OCI-LY7 (cell line): ENCODE measurements at regions not wholly inside any gene's neighbourhood (a gene's known extent, or its start where the extent isn't known, plus 50 kb on each side); places are given as distances from the start of the nearest gene placed in this dataset.

ENCODE experiments used
- BruUV-seq: library from RNA; stranded (reverse); fragments of 400-500 nt; replicated peaks from 2 replicates; lab custom pipeline; 2021; lab: Mats Ljungman, UMichigan
- CTCF ChIA-PET: fragments of 300-600 bp; sonication (Branson Sonifier 250); formaldehyde crosslinking; loops from one replicate; lab custom pipeline; 2022; ENCODE audit warnings: antibody characterized with exemption; ENCODE audit not compliant: unreplicated experiment; lab: Charles Lee
- POLR2A ChIA-PET: fragments of 300-600 bp; sonication (Branson Sonifier 250); formaldehyde crosslinking; loops from one replicate; lab custom pipeline; 2022; ENCODE audit warnings: antibody characterized with exemption; lab: Charles Lee
- DNase-seq: peaks from one replicate; pipeline ENCODE4 v3.0.0-alpha.2; 2015; ENCODE audit warnings: low spot score
- H2AFZ ChIP-seq: fragments of 200-600 bp; sonication (generic), shearing (Covaris generic); 2 replicates; pipeline ENCODE4 v1.6.1; 2014; ENCODE audit warnings: mild to moderate bottlenecking, antibody characterized with exemption, low read length, moderate library complexity
- H3K27ac ChIP-seq: fragments of 200-600 bp; sonication (generic); 2 replicates; pipeline ENCODE4 v1.5.1; 2014; ENCODE audit warnings: mixed run types, low read depth, mild to moderate bottlenecking, moderate library complexity, low read length, inconsistent platforms; ENCODE audit not compliant: poor library complexity, severe bottlenecking
- H3K36me3 ChIP-seq: fragments of 200-600 bp; sonication (generic); 2 replicates; pipeline ENCODE4 v1.6.1; 2014; ENCODE audit warnings: mild to moderate bottlenecking, antibody characterized with exemption, low read length, moderate library complexity, mixed read lengths; ENCODE audit not compliant: insufficient read depth
- H3K4me1 ChIP-seq: fragments of 200-600 bp; sonication (generic); 2 replicates; pipeline ENCODE4 v1.5.1; 2014; ENCODE audit warnings: mild to moderate bottlenecking, low read length; ENCODE audit not compliant: insufficient read depth, poor library complexity, severe bottlenecking
- H3K4me2 ChIP-seq: fragments of 200-600 bp; sonication (generic); 2 replicates; pipeline ENCODE4 v1.6.1; 2014; ENCODE audit warnings: mild to moderate bottlenecking, low read length
- H3K4me3 ChIP-seq: fragments of 200-600 bp; sonication (generic); 2 replicates; pipeline ENCODE4 v1.5.1; 2014; ENCODE audit warnings: mild to moderate bottlenecking, low read depth, low read length; ENCODE audit not compliant: poor library complexity, severe bottlenecking
- H3K79me2 ChIP-seq: fragments of 200-600 bp; sonication (generic); 2 replicates; pipeline ENCODE4 v1.6.1; 2016; ENCODE audit warnings: low read depth, mild to moderate bottlenecking, low read length, moderate library complexity, mixed read lengths; ENCODE audit not compliant: insufficient read depth
- H3K9me2 ChIP-seq: fragments of 200-600 bp; sonication (generic); 2 replicates; pipeline ENCODE4 v1.6.1; 2016; ENCODE audit warnings: mild to moderate bottlenecking, low read length, mixed read lengths; ENCODE audit not compliant: insufficient read depth
- H3K9me3 ChIP-seq: fragments of 200-600 bp; sonication (generic); 2 replicates; pipeline ENCODE4 v1.6.1; 2014; ENCODE audit warnings: mild to moderate bottlenecking, mixed run types, low read length, mixed read lengths
- H4K20me1 ChIP-seq: fragments of 200-600 bp; sonication (generic); 2 replicates; pipeline ENCODE4 v1.6.1; 2014; ENCODE audit warnings: mild to moderate bottlenecking, antibody characterized with exemption, low read length, moderate library complexity, mixed read lengths; ENCODE audit not compliant: insufficient read depth
- CTCF ChIP-seq: fragments of 200-600 bp; sonication (generic); conservative IDR thresholded peaks from 2 replicates; pipeline ENCODE4 v1.5.1; 2014; ENCODE audit warnings: mild to moderate bottlenecking, antibody characterized with exemption, low read length, moderate library complexity, mixed read lengths
- EZH2phosphoT487 ChIP-seq: fragments of 200-600 bp; sonication (generic); IDR thresholded peaks from 2 replicates; pipeline ENCODE4 v1.6.1; 2018; ENCODE audit warnings: low read depth, borderline replicate concordance, mild to moderate bottlenecking, mixed run types, antibody characterized with exemption, low read length, moderate library complexity, mixed read lengths
- intact Hi-C: fragments of 100-400 bp; cut with micrococcal nuclease; formaldehyde crosslinking; loops from one replicate; pipeline ENCODE4 v1.10.0; 2022; ENCODE audit not compliant: unreplicated experiment

- Histone ChIP-seq H3K4me1 (peaks cover 12% of the 10 kb centered on the region), H3K79me2 (no peaks in the 10 kb centered on the region), H4K20me1 (no peaks in the 10 kb centered on the region), H3K4me2 (no peak overlapping the region), H3K36me3 (peaks cover 24% of the 10 kb centered on the region), H3K27ac (no peak overlapping the region), H3K9me2 (no peaks in the 10 kb centered on the region), H3K4me3 (no peak overlapping the region), H3K9me3 (no peaks in the 10 kb centered on the region), H2AFZ (no peak overlapping the region)
- no peak for DNase-seq
- TF ChIP-seq EZH2phosphoT487 (no peak), CTCF (no peak)
- ChIA-PET POLR2A (no interaction called here), CTCF (no interaction called here)
- intact Hi-C loops: no loop called here
- BruUV-seq: TSS peak; percentile 29
Observed at GRCh38 chr11:66789097-66789890, 53.9 kb upstream of the RCE1 start.

- Histone ChIP-seq H2AFZ (no peak overlapping the region), H4K20me1 (no peaks in the 10 kb centered on the region), H3K4me2 (no peak overlapping the region), H3K79me2 (no peaks in the 10 kb centered on the region), H3K9me3 (no peaks in the 10 kb centered on the region), H3K36me3 (peaks cover 24% of the 10 kb centered on the region), H3K27ac (no peak overlapping the region), H3K4me3 (no peak overlapping the region), H3K4me1 (peaks cover 12% of the 10 kb centered on the region), H3K9me2 (no peaks in the 10 kb centered on the region)
- ChIA-PET CTCF (no interaction called here), POLR2A (interaction anchor here (0.5 to 1.2 kb wide), 2 partner anchors 11 to 68 kb away, joined by 3 read pairs; no protein-coding TSS in a partner anchor)
- TF ChIP-seq CTCF (no peak), EZH2phosphoT487 (no peak)
- intact Hi-C loops: no loop called here
- BruUV-seq: no TSS peak
- no peak for DNase-seq
Observed at GRCh38 chr11:66787934-66788758, 55.1 kb upstream of the RCE1 start.
